ENCODE measurements at regions not wholly inside any gene's neighbourhood (a gene's known extent, or its start where the extent isn't known, plus 50 kb on each side); places are given as distances from the start of the nearest gene placed in this dataset.

- no peaks in the 10 kb centered on the region for H3K9me3 ChIP-seq (ENCODE audit: control insufficient read depth, insufficient read depth, low read length)
- DNase-seq (no peak), ATAC-seq (ENCODE audit: low read depth) (no peak)
- in situ Hi-C loops (cut with MboI; ENCODE audit: low sequenced_read_pairs), result no loop called here
- H3K18ac ChIP-seq (ENCODE audit: low read depth, low read length), result no peak overlapping the region
- H2BK20ac ChIP-seq (ENCODE audit: low read depth, low read length), result no peak overlapping the region
- no peak overlapping the region for H4K8ac ChIP-seq (ENCODE audit: low read depth in 2 of 2, low read length in 2 of 2)
- H2AK5ac ChIP-seq (ENCODE audit: low read depth, low read length), result no peak overlapping the region
- TF ChIP-seq, protein P1, sequence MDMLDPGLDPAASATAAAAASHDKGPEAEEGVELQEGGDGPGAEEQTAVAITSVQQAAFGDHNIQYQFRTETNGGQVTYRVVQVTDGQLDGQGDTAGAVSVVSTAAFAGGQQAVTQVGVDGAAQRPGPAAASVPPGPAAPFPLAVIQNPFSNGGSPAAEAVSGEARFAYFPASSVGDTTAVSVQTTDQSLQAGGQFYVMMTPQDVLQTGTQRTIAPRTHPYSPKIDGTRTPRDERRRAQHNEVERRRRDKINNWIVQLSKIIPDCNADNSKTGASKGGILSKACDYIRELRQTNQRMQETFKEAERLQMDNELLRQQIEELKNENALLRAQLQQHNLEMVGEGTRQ (IDR thresholded peaks at IDR 0.05; ENCODE audit: low read depth, low read length), result no peak
- TF ChIP-seq MAZ (IDR thresholded peaks at IDR 0.05; ENCODE audit: borderline replicate concordance, low read depth, low read length), result no peak
- no peak for TF ChIP-seq FOS (IDR thresholded peaks at IDR 0.05; ENCODE audit: low read depth, low read length)
- TF ChIP-seq RFX5 (IDR thresholded peaks at IDR 0.05; ENCODE audit: low read depth, low read length), result no peak
- TF ChIP-seq BHLHE40 (IDR thresholded peaks at IDR 0.05; ENCODE audit: low read depth, low read length), result no peak
- no peak for TF ChIP-seq CHD1 (IDR thresholded peaks at IDR 0.05; ENCODE audit: low read depth, low read length)
- TF ChIP-seq RAD21 (IDR thresholded peaks at IDR 0.05; ENCODE audit: low read length), result no peak
- TF ChIP-seq, protein P2, sequence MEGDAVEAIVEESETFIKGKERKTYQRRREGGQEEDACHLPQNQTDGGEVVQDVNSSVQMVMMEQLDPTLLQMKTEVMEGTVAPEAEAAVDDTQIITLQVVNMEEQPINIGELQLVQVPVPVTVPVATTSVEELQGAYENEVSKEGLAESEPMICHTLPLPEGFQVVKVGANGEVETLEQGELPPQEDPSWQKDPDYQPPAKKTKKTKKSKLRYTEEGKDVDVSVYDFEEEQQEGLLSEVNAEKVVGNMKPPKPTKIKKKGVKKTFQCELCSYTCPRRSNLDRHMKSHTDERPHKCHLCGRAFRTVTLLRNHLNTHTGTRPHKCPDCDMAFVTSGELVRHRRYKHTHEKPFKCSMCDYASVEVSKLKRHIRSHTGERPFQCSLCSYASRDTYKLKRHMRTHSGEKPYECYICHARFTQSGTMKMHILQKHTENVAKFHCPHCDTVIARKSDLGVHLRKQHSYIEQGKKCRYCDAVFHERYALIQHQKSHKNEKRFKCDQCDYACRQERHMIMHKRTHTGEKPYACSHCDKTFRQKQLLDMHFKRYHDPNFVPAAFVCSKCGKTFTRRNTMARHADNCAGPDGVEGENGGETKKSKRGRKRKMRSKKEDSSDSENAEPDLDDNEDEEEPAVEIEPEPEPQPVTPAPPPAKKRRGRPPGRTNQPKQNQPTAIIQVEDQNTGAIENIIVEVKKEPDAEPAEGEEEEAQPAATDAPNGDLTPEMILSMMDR (conservative IDR thresholded peaks at IDR 0.05; ENCODE audit: low read depth, low read length), result no peak
- TF ChIP-seq MXI1 (IDR thresholded peaks at IDR 0.05; ENCODE audit: borderline replicate concordance, low read depth, low read length), result no peak
- TF ChIP-seq RCOR1 (IDR thresholded peaks at IDR 0.05; ENCODE audit: insufficient replicate concordance, low read length), result no peak
- TF ChIP-seq, protein P3, sequence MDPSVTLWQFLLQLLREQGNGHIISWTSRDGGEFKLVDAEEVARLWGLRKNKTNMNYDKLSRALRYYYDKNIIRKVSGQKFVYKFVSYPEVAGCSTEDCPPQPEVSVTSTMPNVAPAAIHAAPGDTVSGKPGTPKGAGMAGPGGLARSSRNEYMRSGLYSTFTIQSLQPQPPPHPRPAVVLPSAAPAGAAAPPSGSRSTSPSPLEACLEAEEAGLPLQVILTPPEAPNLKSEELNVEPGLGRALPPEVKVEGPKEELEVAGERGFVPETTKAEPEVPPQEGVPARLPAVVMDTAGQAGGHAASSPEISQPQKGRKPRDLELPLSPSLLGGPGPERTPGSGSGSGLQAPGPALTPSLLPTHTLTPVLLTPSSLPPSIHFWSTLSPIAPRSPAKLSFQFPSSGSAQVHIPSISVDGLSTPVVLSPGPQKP (IDR thresholded peaks at IDR 0.05; ENCODE audit: borderline replicate concordance, low read depth, low read length), result no peak
- TF ChIP-seq CEBPB (IDR thresholded peaks at IDR 0.05; ENCODE audit: low read depth, low read length), result no peak
- TF ChIP-seq POLR2A (IDR thresholded peaks at IDR 0.05; ENCODE audit: low read depth, low read length), result no peak
- no peak for TF ChIP-seq NFE2L2 (IDR thresholded peaks at IDR 0.05; ENCODE audit: low read depth, low read length)
- TF ChIP-seq MAFK (IDR thresholded peaks at IDR 0.05; ENCODE audit: low read depth, low read length), result no peak
- no peak for TF ChIP-seq SMC3 (IDR thresholded peaks at IDR 0.05; ENCODE audit: low read depth, low read length)
- no peak overlapping the region for H2BK15ac ChIP-seq (ENCODE audit: low read depth, low read length)
- H3K4me2 ChIP-seq (ENCODE audit: low read depth, low read length), result no peak overlapping the region
- POLR2A ChIA-PET (ENCODE audit: unreplicated experiment), result no interaction called here
- no peak overlapping the region for H3K4me3 ChIP-seq (ENCODE audit: insufficient read depth, low read depth, low read length)
- no peaks in the 10 kb centered on the region for H3K27me3 ChIP-seq (ENCODE audit: control insufficient read depth, insufficient read depth, low read length)
- H2AK9ac ChIP-seq (replicated peaks; ENCODE audit: low read depth, low read length, poor library complexity), result no peak overlapping the region
- H3K23ac ChIP-seq (ENCODE audit: low read depth, low read length), result no peak overlapping the region
- no peak overlapping the region for H2BK5ac ChIP-seq (ENCODE audit: low read depth, low read length, poor library complexity, severe bottlenecking)
- H2BK120ac ChIP-seq (ENCODE audit: low read depth, low read length), result no peak overlapping the region
- no peak overlapping the region for H4K5ac ChIP-seq (ENCODE audit: low read depth, low read length)
- H3K14ac ChIP-seq (replicated peaks; ENCODE audit: low read depth, low read length), result no peak overlapping the region
- H4K91ac ChIP-seq (ENCODE audit: insufficient read depth, low read depth, low read length), result no peak overlapping the region
- H3K9me1 ChIP-seq (ENCODE audit: insufficient read depth, low read length), result no peaks in the 10 kb centered on the region
- no peak overlapping the region for H3K56ac ChIP-seq (ENCODE audit: extremely low read depth, insufficient read depth, low read length)
- intact Hi-C loops (cut with micrococcal nuclease), result no loop called here
- CTCF ChIA-PET, result no interaction called here
- no TSS peak for BruUV-seq (replicated peaks)
- dilution Hi-C loops (cut with HindIII; ENCODE audit: low sequenced_read_pairs, unreplicated experiment), result no loop called here
- H2AFZ ChIP-seq (replicated peaks; ENCODE audit: low read length, poor library complexity), result no peak overlapping the region
- H3K79me1 ChIP-seq (ENCODE audit: low read depth in 1 of 2, low read length in 2 of 2), result no peaks in the 10 kb centered on the region
- no peak overlapping the region for H3K9ac ChIP-seq (ENCODE audit: low read depth, low read length)
- H3K36me3 ChIP-seq (ENCODE audit: control insufficient read depth, insufficient read depth, low read length), result no peaks in the 10 kb centered on the region
- no CpG with 5 or more reads among the region's 3 CpGs for WGBS, 2 experiments (ENCODE audit: extremely low coverage in 2 of 2, insufficient read length in 1 of 2)
- H3K4ac ChIP-seq (ENCODE audit: low read depth, low read length), result no peak overlapping the region
- no peak overlapping the region for H3K27ac ChIP-seq (ENCODE audit: insufficient read depth, low read length)
- H4K20me1 ChIP-seq (ENCODE audit: insufficient read depth, low read length), result no peaks in the 10 kb centered on the region
- H3K4me1 ChIP-seq (ENCODE audit: control insufficient read depth, insufficient read depth, low read length), result no peaks in the 10 kb centered on the region
These were observed 1266.1 kb downstream of the LRFN5 start for GRCh38 chr14:42872786-42873185.
